ENCODE measurements at regions not wholly inside any gene's neighbourhood (a gene's known extent, or its start where the extent isn't known, plus 50 kb on each side); places are given as distances from the start of the nearest gene placed in this dataset.

- TF ChIP-seq, protein P1, sequence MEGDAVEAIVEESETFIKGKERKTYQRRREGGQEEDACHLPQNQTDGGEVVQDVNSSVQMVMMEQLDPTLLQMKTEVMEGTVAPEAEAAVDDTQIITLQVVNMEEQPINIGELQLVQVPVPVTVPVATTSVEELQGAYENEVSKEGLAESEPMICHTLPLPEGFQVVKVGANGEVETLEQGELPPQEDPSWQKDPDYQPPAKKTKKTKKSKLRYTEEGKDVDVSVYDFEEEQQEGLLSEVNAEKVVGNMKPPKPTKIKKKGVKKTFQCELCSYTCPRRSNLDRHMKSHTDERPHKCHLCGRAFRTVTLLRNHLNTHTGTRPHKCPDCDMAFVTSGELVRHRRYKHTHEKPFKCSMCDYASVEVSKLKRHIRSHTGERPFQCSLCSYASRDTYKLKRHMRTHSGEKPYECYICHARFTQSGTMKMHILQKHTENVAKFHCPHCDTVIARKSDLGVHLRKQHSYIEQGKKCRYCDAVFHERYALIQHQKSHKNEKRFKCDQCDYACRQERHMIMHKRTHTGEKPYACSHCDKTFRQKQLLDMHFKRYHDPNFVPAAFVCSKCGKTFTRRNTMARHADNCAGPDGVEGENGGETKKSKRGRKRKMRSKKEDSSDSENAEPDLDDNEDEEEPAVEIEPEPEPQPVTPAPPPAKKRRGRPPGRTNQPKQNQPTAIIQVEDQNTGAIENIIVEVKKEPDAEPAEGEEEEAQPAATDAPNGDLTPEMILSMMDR (conservative IDR thresholded peaks at IDR 0.05): no peak
- TF ChIP-seq ZFX (IDR thresholded peaks at IDR 0.05): no peak
These were observed 567.8 kb downstream of the IPMK start for GRCh38 chr10:57699944-57700343.
